D721Med (cell line): ENCODE measurements at regions not wholly inside any gene's neighbourhood (a gene's known extent, or its start where the extent isn't known, plus 50 kb on each side); places are given as distances from the start of the nearest gene placed in this dataset.

Experiments
- DNase-seq: peaks from one replicate; pipeline ENCODE4 v3.0.0; 2011; ENCODE audit warnings: low spot score; ENCODE audit not compliant: insufficient read length
- FAIRE-seq: peaks from 2 replicates; lab custom pipeline; 2011; peaks lifted over from hg19 to GRCh38; lab: Jason Lieb, UNC
- TF ChIP-seq, protein P1 (sequence below): IDR thresholded peaks from 2 replicates; pipeline ENCODE4 v1.5.1; 2012; ENCODE audit warnings: mild to moderate bottlenecking, control low read depth; ENCODE audit not compliant: insufficient read depth; ENCODE audit errors: missing control alignments

GRCh38 chr2:196224756-196225155 is 53.4 kb upstream of the STK17B start:
- DNase-seq (no peak), FAIRE-seq (no peak)
- TF ChIP-seq, protein P1, sequence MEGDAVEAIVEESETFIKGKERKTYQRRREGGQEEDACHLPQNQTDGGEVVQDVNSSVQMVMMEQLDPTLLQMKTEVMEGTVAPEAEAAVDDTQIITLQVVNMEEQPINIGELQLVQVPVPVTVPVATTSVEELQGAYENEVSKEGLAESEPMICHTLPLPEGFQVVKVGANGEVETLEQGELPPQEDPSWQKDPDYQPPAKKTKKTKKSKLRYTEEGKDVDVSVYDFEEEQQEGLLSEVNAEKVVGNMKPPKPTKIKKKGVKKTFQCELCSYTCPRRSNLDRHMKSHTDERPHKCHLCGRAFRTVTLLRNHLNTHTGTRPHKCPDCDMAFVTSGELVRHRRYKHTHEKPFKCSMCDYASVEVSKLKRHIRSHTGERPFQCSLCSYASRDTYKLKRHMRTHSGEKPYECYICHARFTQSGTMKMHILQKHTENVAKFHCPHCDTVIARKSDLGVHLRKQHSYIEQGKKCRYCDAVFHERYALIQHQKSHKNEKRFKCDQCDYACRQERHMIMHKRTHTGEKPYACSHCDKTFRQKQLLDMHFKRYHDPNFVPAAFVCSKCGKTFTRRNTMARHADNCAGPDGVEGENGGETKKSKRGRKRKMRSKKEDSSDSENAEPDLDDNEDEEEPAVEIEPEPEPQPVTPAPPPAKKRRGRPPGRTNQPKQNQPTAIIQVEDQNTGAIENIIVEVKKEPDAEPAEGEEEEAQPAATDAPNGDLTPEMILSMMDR = no peak

DNA sequence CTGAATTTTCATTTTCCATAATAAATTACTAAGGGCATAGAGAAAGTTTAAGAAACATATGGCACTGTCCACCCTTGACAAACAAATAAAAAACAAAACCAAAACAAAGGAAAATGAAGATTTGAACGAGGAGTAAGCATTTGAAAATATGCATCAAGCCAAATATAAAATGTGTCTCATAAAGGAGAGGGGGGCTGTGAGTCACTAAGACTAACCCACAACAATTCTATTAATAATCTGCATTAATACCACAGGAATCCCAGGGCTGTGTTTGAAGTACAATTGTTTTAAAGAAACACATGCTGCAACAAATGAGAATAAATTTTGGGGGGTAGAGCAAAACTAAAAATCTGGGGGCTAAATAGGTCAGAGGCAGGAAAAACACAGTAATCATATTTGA is 53.8 kb upstream of the STK17B start:
- FAIRE-seq (no peak), DNase-seq (no peak)
- TF ChIP-seq, protein P1 = no peak

DNA sequence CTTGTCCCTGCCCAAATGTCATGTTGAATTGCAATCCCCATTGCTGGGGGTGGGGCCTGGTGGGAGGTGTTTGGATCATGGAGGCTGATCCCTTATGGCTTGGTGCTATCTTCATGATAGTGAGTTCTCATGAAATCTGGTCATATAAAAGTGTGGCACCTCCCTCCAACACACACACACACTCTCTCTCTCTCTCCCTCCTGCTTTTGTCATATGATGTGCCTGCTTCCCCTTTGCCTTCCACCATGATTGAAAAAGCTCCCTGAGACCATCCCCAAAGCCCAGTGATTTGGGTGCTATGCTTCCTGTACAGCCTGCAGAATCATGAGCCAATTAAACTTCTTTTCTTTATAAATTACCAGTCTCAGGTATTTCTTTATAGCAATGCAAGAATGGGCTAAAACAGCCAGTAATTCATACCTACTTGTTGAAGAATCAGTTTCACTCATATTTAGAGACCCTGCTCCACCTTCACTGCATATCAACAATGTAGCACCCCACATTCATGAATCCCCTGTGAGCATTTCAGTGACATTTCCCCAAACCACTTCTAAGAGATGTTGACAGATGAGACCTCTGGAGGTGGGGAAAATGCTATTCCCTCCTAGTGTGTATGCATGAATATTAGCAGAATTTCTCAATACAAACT is 54.8 kb upstream of the STK17B start:
- DNase-seq (no peak), FAIRE-seq (no peak)
- TF ChIP-seq, protein P1 = no peak

GRCh38 chr2:196226707-196227065 is 55.3 kb upstream of the STK17B start:
- FAIRE-seq (no peak), DNase-seq (no peak)
- TF ChIP-seq, protein P1 = no peak

DNA sequence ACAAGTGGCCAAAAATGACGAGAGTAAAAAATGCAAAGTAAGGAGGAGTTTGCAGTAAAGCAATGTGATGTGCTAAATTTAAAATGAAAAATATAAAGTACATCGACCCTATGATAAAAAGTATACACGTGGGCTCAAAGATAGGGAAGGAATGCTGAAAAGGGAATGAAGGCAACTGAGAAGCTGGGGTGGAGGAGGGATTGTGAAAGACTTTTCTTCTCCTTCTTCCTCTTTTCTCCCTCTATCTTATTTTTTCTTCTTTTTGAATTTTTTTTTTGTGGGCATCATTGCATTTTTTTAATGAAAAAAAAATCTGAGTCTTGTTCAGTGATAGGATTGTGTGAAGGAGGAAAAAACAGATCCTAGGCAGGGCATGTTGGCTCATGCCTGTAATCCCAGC is 57.6 kb upstream of the STK17B start:
- no peak for FAIRE-seq
- DNase-seq = no peak
- TF ChIP-seq, protein P1 = no peak

DNA sequence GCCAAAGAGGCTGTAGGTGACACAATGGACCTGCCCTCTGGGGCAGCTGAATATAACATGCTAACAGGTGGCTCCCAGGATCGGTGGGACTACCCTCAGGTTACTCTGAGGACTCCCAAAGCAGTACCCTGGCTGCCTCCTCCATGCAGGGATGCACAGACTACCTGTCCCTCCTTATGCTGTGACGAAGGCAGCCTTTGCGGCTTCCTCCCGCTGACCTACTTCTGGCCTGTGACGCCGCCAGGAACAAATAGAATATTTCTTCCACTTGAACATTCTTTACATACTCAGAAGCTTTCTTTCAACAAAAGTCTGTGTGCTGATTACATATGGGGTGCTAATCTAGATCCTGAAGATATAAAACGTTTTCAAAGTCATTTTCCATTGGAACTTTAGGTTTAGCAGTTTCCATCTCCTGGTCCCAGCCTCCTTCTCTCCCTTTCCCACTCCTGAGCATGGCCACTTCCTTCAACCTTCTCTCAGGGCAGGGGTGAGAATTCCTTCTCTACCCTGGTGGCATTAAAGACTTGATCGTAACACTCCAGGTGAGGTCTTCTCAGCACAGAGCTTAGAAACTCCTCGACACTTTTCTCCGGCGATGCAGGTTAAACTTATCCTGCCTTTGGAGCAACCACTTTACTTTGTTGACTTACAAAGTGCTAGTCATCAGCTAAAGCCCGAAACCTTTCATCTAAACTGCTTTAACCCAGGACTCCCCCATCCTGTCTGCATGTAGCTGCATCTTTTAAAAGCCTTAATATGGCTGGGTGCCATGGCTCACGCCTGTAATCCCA is 58.9 kb upstream of the STK17B start:
- TF ChIP-seq, protein P1 = no peak
- FAIRE-seq (no peak), DNase-seq (no peak)
